Fibroblast of lung (primary cell): ENCODE measurements at regions not wholly inside any gene's neighbourhood (a gene's known extent, or its start where the extent isn't known, plus 50 kb on each side); places are given as distances from the start of the nearest gene placed in this dataset.

Experiments
- DNase-seq, 2 donors: peaks; one replicate each; pipeline versions ENCODE4 v3.0.0 to v3.0.0-alpha.2; 2010; ENCODE audit warnings: low read depth in 2 of 2
- H2AFZ ChIP-seq: 2 replicates; pipeline ENCODE4 v1.5.1; 2012; ENCODE audit warnings: low read length, control low read depth, inconsistent platforms
- H3K27ac ChIP-seq: 2 replicates; pipeline ENCODE4 v1.5.1; 2011; ENCODE audit warnings: low read length, control low read depth; ENCODE audit not compliant: insufficient read depth
- H3K27me3 ChIP-seq: 2 replicates; pipeline ENCODE4 v1.5.1; 2011; ENCODE audit warnings: mild to moderate bottlenecking, low read length; ENCODE audit not compliant: control insufficient read depth, insufficient read depth
- H3K36me3 ChIP-seq: 2 replicates; pipeline ENCODE4 v1.5.1; 2011; ENCODE audit warnings: low read length; ENCODE audit not compliant: control insufficient read depth, insufficient read depth
- H3K4me1 ChIP-seq: 2 replicates; pipeline ENCODE4 v1.5.1; 2011; ENCODE audit warnings: low read length; ENCODE audit not compliant: control insufficient read depth, insufficient read depth; ENCODE audit errors: extremely low read depth
- H3K4me2 ChIP-seq: 2 replicates; pipeline ENCODE4 v1.5.1; 2011; ENCODE audit warnings: low read length, control low read depth; ENCODE audit not compliant: insufficient read depth; ENCODE audit errors: extremely low read depth
- H3K4me3 ChIP-seq, 4 experiments: fragments of 200-600 bp in 1 of 4; sonication (generic) in 1 of 4; replicated peaks in 1 of 4; 2 replicates each; pipeline ENCODE4 v1.5.1; 2011 to 2016; ENCODE audit warnings: low read length in 4 of 4, low read depth in 3 of 4, mild to moderate bottlenecking in 3 of 4, control low read depth in 2 of 4, inconsistent platforms in 1 of 4, mixed read lengths in 1 of 4; ENCODE audit not compliant: insufficient read depth in 1 of 4; ENCODE audit errors: control extremely low read depth in 1 of 4
- H3K79me2 ChIP-seq: 2 replicates; pipeline ENCODE4 v1.5.1; 2012; ENCODE audit warnings: mild to moderate bottlenecking, low read length, inconsistent platforms; ENCODE audit not compliant: control insufficient read depth, insufficient read depth
- H3K9ac ChIP-seq: 2 replicates; pipeline ENCODE4 v1.5.1; 2011; ENCODE audit warnings: mild to moderate bottlenecking, low read length, control low read depth; ENCODE audit not compliant: insufficient read depth
- H3K9me3 ChIP-seq: 2 replicates; pipeline ENCODE4 v1.5.1; 2012; ENCODE audit warnings: low read depth, low read length; ENCODE audit not compliant: control insufficient read depth, insufficient read depth
- H4K20me1 ChIP-seq: 2 replicates; pipeline ENCODE4 v1.5.1; 2011; ENCODE audit warnings: low read length; ENCODE audit not compliant: control insufficient read depth, insufficient read depth; ENCODE audit errors: extremely low read depth
- EZH2 ChIP-seq: IDR thresholded peaks from 2 replicates; pipeline ENCODE4 v1.5.1; 2012; ENCODE audit warnings: low read length, control low read depth, mild to moderate bottlenecking; ENCODE audit errors: missing control alignments
- TF ChIP-seq, protein P1 (sequence below), 2 donors: IDR thresholded peaks in 1 of 2; conservative IDR thresholded peaks in 1 of 2; 1 replicate in 1 of 2; 2 replicates in 1 of 2; pipeline ENCODE4 v1.5.1; 2011 to 2012; ENCODE audit warnings: low read length in 2 of 2, control low read depth in 1 of 2, inconsistent platforms in 1 of 2, low read depth in 1 of 2, mild to moderate bottlenecking in 1 of 2

- Histone ChIP-seq H3K4me1 (no peaks in the 10 kb centered on the region), H4K20me1 (no peaks in the 10 kb centered on the region), H3K4me2 (no peak overlapping the region), H3K27ac (no peak overlapping the region), H3K79me2 (no peaks in the 10 kb centered on the region), H3K36me3 (no peaks in the 10 kb centered on the region), H3K9me3 (no peaks in the 10 kb centered on the region), H2AFZ (no peak overlapping the region), H3K9ac (no peak overlapping the region), H3K27me3 (no peaks in the 10 kb centered on the region), H3K4me3 (no peak overlapping the region)
- TF ChIP-seq, protein P1, sequence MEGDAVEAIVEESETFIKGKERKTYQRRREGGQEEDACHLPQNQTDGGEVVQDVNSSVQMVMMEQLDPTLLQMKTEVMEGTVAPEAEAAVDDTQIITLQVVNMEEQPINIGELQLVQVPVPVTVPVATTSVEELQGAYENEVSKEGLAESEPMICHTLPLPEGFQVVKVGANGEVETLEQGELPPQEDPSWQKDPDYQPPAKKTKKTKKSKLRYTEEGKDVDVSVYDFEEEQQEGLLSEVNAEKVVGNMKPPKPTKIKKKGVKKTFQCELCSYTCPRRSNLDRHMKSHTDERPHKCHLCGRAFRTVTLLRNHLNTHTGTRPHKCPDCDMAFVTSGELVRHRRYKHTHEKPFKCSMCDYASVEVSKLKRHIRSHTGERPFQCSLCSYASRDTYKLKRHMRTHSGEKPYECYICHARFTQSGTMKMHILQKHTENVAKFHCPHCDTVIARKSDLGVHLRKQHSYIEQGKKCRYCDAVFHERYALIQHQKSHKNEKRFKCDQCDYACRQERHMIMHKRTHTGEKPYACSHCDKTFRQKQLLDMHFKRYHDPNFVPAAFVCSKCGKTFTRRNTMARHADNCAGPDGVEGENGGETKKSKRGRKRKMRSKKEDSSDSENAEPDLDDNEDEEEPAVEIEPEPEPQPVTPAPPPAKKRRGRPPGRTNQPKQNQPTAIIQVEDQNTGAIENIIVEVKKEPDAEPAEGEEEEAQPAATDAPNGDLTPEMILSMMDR (conservative IDR thresholded peaks at IDR 0.05 in 1 of 2, IDR thresholded peaks at IDR 0.05 in 1 of 2; ENCODE audit: low read depth in 1 of 2, low read length in 2 of 2) = no peak
- TF ChIP-seq EZH2 = no peak
- DNase-seq = no peak
These were observed 1287.7 kb downstream of the UQCRFS1 start for GRCh38 chr19:27925202-27925601.

DNA sequence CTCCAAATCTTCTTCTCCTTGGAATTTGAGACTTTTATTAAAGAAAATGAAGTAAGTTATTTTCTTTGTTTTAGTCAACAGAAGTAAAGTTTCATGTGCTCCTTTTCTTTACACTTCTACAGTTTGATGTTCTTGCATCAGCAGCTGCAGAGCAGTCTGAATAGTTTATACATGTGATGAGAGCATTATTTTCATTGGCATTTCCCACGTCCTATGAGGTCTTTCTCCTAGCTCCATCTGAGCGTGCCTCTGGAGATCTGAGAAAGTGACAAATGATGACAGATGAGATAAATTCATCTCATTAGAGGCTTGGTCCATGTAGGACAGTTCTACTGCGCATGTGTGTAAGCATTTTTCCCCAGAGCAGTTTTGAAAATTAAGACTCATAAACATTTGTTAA lies 1290.0 kb downstream of the UQCRFS1 start:
- Histone ChIP-seq H3K36me3 (no peaks in the 10 kb centered on the region), H3K9ac (no peak overlapping the region), H3K27me3 (no peaks in the 10 kb centered on the region), H3K4me2 (no peak overlapping the region), H3K4me3 (no peak overlapping the region), H3K9me3 (no peaks in the 10 kb centered on the region), H2AFZ (no peak overlapping the region), H3K4me1 (no peaks in the 10 kb centered on the region), H3K79me2 (no peaks in the 10 kb centered on the region), H4K20me1 (no peaks in the 10 kb centered on the region), H3K27ac (no peak overlapping the region)
- DNase-seq = no peak
- no peak for TF ChIP-seq EZH2
- TF ChIP-seq, protein P1 (conservative IDR thresholded peaks at IDR 0.05 in 1 of 2, IDR thresholded peaks at IDR 0.05 in 1 of 2; ENCODE audit: low read depth in 1 of 2, low read length in 2 of 2) = no peak

- no peak overlapping the region for H3K4me3 ChIP-seq
- H4K20me1 ChIP-seq = no peaks in the 10 kb centered on the region
- no peak overlapping the region for H2AFZ ChIP-seq
- no peaks in the 10 kb centered on the region for H3K27me3 ChIP-seq
- no peaks in the 10 kb centered on the region for H3K9me3 ChIP-seq
- no peaks in the 10 kb centered on the region for H3K79me2 ChIP-seq
- TF ChIP-seq EZH2 = no peak
- TF ChIP-seq, protein P1 (conservative IDR thresholded peaks at IDR 0.05 in 1 of 2, IDR thresholded peaks at IDR 0.05 in 1 of 2; ENCODE audit: low read depth in 1 of 2, low read length in 2 of 2) = no peak
- no peak overlapping the region for H3K4me2 ChIP-seq
- no peak overlapping the region for H3K27ac ChIP-seq
- no peaks in the 10 kb centered on the region for H3K36me3 ChIP-seq
- no peak for DNase-seq
- no peaks in the 10 kb centered on the region for H3K4me1 ChIP-seq
- H3K9ac ChIP-seq = no peak overlapping the region
These were observed 1292.2 kb downstream of the UQCRFS1 start for GRCh38 chr19:27920774-27921173.
